Gastroesophageal sphincter (tissue), 4 donors: ENCODE measurements at regions not wholly inside any gene's neighbourhood (a gene's known extent, or its start where the extent isn't known, plus 50 kb on each side); places are given as distances from the start of the nearest gene placed in this dataset.
"Not testable (repeated sequence)": the region's sequence is repeated elsewhere in the genome, so short reads cannot be mapped to it uniquely, and the experiment has no call there.

Experiments
- ATAC-seq: fragments of 150-250 bp; one replicate; pipeline ENCODE4 v1.9.1; 2016; ENCODE audit warnings: mild to moderate bottlenecking, moderate library complexity
- H3K27ac ChIP-seq, 4 donors: fragments of 200-600 bp; sonication (generic) in 3 of 4; 1 replicate in 3 of 4; 2 replicates in 1 of 4; pipeline ENCODE4 v1.5.1; 2016 to 2019
- H3K27me3 ChIP-seq: fragments of 200-600 bp; sonication (generic); one replicate; pipeline ENCODE4 v1.5.1; 2019
- H3K36me3 ChIP-seq, 2 donors: fragments of 200-600 bp; sonication (generic); one replicate each; pipeline ENCODE4 v1.5.1; 2019; ENCODE audit warnings: control low read depth in 1 of 2
- H3K4me1 ChIP-seq, 3 donors: fragments of 200-600 bp; sonication (generic); 1 replicate in 2 of 3; 2 replicates in 1 of 3; pipeline ENCODE4 v1.5.1; 2016 to 2019; ENCODE audit warnings: control low read depth in 2 of 3
- H3K4me3 ChIP-seq, 2 donors: fragments of 200-600 bp; sonication (generic); one replicate each; pipeline ENCODE4 v1.5.1; 2019; ENCODE audit warnings: mild to moderate bottlenecking in 1 of 2, moderate library complexity in 1 of 2
- H3K9me3 ChIP-seq, 3 donors: fragments of 200-600 bp; sonication (generic); one replicate each; pipeline ENCODE4 v1.5.1; 2017 to 2019; ENCODE audit warnings: control low read depth in 2 of 3
- CTCF ChIP-seq, 4 experiments: fragments of 200-600 bp in 2 of 4; fragments of 450-650 bp in 2 of 4; sonication (generic) in 1 of 4; IDR thresholded peaks; one replicate each; pipeline ENCODE4 v1.5.1; 2017 to 2019; ENCODE audit warnings: antibody characterized with exemption in 4 of 4, mild to moderate bottlenecking in 2 of 4, moderate library complexity in 2 of 4
- EP300 ChIP-seq: sonication (generic); formaldehyde crosslinking; IDR thresholded peaks from one replicate; pipeline ENCODE4 v1.6.1; 2017; ENCODE audit warnings: antibody characterized with exemption, mild to moderate bottlenecking
- POLR2A ChIP-seq, 2 donors: fragments of 450-650 bp; IDR thresholded peaks; one replicate each; pipeline ENCODE4 v1.6.1; 2017; ENCODE audit warnings: antibody characterized with exemption in 2 of 2, mild to moderate bottlenecking in 2 of 2, moderate library complexity in 1 of 2
- POLR2AphosphoS5 ChIP-seq: sonication (generic); formaldehyde crosslinking; IDR thresholded peaks from one replicate; pipeline ENCODE4 v1.6.1; 2017; ENCODE audit warnings: antibody characterized with exemption
- WGBS, 2 donors: methylation state at CpG; one replicate each; pipeline ENCODE4 v1.1.5; 2018; ENCODE audit warnings: low coverage in 1 of 2; 5-methylcytosine and 5-hydroxymethylcytosine counted together

GRCh38 chr6:82507112-82507511 is 143.5 kb downstream of the TPBG start:
- no peak for ATAC-seq
- H3K36me3 ChIP-seq = no peaks in the 10 kb centered on the region
- TF ChIP-seq POLR2A (IDR thresholded peaks at IDR 0.05) (no peak), CTCF (IDR thresholded peaks at IDR 0.05) (no peak), EP300 (no peak), POLR2AphosphoS5 (no peak)
- H3K27ac ChIP-seq = no peak overlapping the region
- 55 to 56% methylated on average over 1 of the region's 1 CpG for WGBS, 2 donors
- H3K9me3 ChIP-seq = peaks cover 0 to under 1% (median 0%) of the 10 kb centered on the region in 3 donors
- H3K27me3 ChIP-seq = no peaks in the 10 kb centered on the region
- no peak overlapping the region for H3K4me3 ChIP-seq
- no peaks in the 10 kb centered on the region for H3K4me1 ChIP-seq

GRCh38 chr6:82511546-82511945 is 147.9 kb downstream of the TPBG start:
- Histone ChIP-seq H3K27ac (no peak overlapping the region), H3K36me3 (no peaks in the 10 kb centered on the region), H3K4me1 (no peaks in the 10 kb centered on the region), H3K9me3 (peaks cover 0 to 25% (median 0%) of the 10 kb centered on the region in 3 donors), H3K27me3 (no peaks in the 10 kb centered on the region), H3K4me3 (no peak overlapping the region)
- no peak for ATAC-seq
- TF ChIP-seq POLR2A (IDR thresholded peaks at IDR 0.05) = no peak
- no peak for TF ChIP-seq CTCF (IDR thresholded peaks at IDR 0.05)
- TF ChIP-seq POLR2AphosphoS5 = no peak
- TF ChIP-seq EP300 = no peak
- WGBS, 2 donors = 84 to 100% methylated on average over 2 of the region's 2 CpGs

- ATAC-seq, H3K27ac ChIP-seq, H3K4me3 ChIP-seq, H3K36me3 ChIP-seq, H3K27me3 ChIP-seq, H3K4me1 ChIP-seq: not testable (repeated sequence)
- H3K9me3 ChIP-seq = peaks cover 0 to 38% (median 0%) of the 10 kb centered on the region in 3 donors
- 96 to 98% methylated on average over 4 of the region's 4 CpGs for WGBS, 2 donors
Measured at GRCh38 chr6:82517896-82518295, 154.3 kb downstream of the TPBG start.

GRCh38 chr6:82521369-82521768 is 157.8 kb downstream of the TPBG start:
- no peaks in the 10 kb centered on the region for H3K36me3 ChIP-seq
- 92 to 100% methylated on average over 1 of the region's 1 CpG for WGBS, 2 donors
- H3K27me3 ChIP-seq = no peaks in the 10 kb centered on the region
- peaks cover 0 to 15% (median 0%) of the 10 kb centered on the region in 3 donors for H3K9me3 ChIP-seq
- TF ChIP-seq POLR2A (IDR thresholded peaks at IDR 0.05) (no peak), CTCF (IDR thresholded peaks at IDR 0.05) (no peak), EP300 (no peak), POLR2AphosphoS5 (no peak)
- ATAC-seq = no peak
- no peaks in the 10 kb centered on the region for H3K4me1 ChIP-seq
- no peak overlapping the region for H3K27ac ChIP-seq
- H3K4me3 ChIP-seq = no peak overlapping the region

GRCh38 chr6:82521861-82522260 is 158.2 kb downstream of the TPBG start:
- Histone ChIP-seq H3K36me3 (no peaks in the 10 kb centered on the region), H3K9me3 (peaks cover 0 to 10% (median 0%) of the 10 kb centered on the region in 3 donors), H3K4me1 (no peaks in the 10 kb centered on the region), H3K27me3 (no peaks in the 10 kb centered on the region), H3K27ac (no peak overlapping the region), H3K4me3 (no peak overlapping the region)
- no peak for ATAC-seq
- no peak for TF ChIP-seq CTCF (IDR thresholded peaks at IDR 0.05)
- no peak for TF ChIP-seq POLR2A (IDR thresholded peaks at IDR 0.05)
- WGBS, 2 donors = 84 to 100% methylated on average over 2 of the region's 2 CpGs

GRCh38 chr6:82524031-82524430 is 160.4 kb downstream of the TPBG start:
- Histone ChIP-seq H3K36me3 (no peaks in the 10 kb centered on the region), H3K27me3 (no peaks in the 10 kb centered on the region), H3K4me1 (no peaks in the 10 kb centered on the region), H3K9me3 (no peaks in the 10 kb centered on the region), H3K4me3 (no peak overlapping the region), H3K27ac (no peak overlapping the region)
- no peak for ATAC-seq
- TF ChIP-seq EP300 = no peak
- no peak for TF ChIP-seq POLR2A (IDR thresholded peaks at IDR 0.05)
- TF ChIP-seq CTCF (IDR thresholded peaks at IDR 0.05) = no peak
- TF ChIP-seq POLR2AphosphoS5 = no peak
- whole genome bisulfite sequencing, 2 donors = 77% methylated on average over 4 of the region's 8 CpGs; no CpG with 5 or more reads in 1 of the 2 donors
